PC-9 (cell line): ENCODE measurements at regions not wholly inside any gene's neighbourhood (a gene's known extent, or its start where the extent isn't known, plus 50 kb on each side); places are given as distances from the start of the nearest gene placed in this dataset.

Experiments
- EZH2 ChIP-seq: fragments of 200-600 bp; sonication (generic); IDR thresholded peaks from 2 replicates; pipeline ENCODE4 v1.8.0; 2017; ENCODE audit warnings: antibody characterized with exemption, low read depth
- TF ChIP-seq, protein P1 (sequence below): fragments of 200-600 bp; sonication (generic); conservative IDR thresholded peaks from 2 replicates; pipeline ENCODE4 v1.6.1; 2017; ENCODE audit warnings: mixed run types, antibody characterized with exemption, mild to moderate bottlenecking, moderate library complexity

DNA sequence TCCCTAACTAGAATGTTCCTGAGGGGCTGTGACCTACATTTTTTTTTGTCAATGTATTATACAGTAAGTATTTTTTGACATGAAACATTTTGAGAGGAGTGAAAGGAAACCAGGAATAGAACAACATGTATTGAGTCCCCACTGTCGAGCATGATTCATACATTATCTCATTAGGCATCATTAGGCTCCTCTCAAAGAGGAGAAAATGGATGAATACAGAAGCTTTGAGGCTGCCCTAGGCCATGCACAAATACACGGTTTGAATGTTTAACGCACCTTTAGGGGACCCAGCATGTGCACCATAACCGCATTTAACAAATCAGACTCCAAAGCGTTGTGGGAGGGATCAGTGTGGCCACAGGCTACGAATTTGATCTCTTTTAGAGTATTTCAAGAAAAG is 87.8 kb downstream of the TBXT start:
- no peak for TF ChIP-seq EZH2
- TF ChIP-seq, protein P1, sequence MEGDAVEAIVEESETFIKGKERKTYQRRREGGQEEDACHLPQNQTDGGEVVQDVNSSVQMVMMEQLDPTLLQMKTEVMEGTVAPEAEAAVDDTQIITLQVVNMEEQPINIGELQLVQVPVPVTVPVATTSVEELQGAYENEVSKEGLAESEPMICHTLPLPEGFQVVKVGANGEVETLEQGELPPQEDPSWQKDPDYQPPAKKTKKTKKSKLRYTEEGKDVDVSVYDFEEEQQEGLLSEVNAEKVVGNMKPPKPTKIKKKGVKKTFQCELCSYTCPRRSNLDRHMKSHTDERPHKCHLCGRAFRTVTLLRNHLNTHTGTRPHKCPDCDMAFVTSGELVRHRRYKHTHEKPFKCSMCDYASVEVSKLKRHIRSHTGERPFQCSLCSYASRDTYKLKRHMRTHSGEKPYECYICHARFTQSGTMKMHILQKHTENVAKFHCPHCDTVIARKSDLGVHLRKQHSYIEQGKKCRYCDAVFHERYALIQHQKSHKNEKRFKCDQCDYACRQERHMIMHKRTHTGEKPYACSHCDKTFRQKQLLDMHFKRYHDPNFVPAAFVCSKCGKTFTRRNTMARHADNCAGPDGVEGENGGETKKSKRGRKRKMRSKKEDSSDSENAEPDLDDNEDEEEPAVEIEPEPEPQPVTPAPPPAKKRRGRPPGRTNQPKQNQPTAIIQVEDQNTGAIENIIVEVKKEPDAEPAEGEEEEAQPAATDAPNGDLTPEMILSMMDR: no peak
